AG08395 (cell line): ENCODE measurements at regions not wholly inside any gene's neighbourhood (a gene's known extent, or its start where the extent isn't known, plus 50 kb on each side); places are given as distances from the start of the nearest gene placed in this dataset.

Experiments
- DNase-seq: peaks from one replicate; pipeline ENCODE4 v3.0.0; 2012; ENCODE audit warnings: mixed read lengths, low spot score

GRCh38 chr3:127399154-127399553 lies 111.3 kb upstream of the PRR20G start:
- no peak for DNase-seq

GRCh38 chr3:127396473-127396872 lies 108.6 kb upstream of the PRR20G start:
- DNase-seq, result no peak

- no peak for DNase-seq
These were observed 108.0 kb upstream of the PRR20G start for GRCh38 chr3:127395663-127396355.

- DNase-seq, result no peak
These were observed 107.3 kb upstream of the PRR20G start for GRCh38 chr3:127394984-127395662.

GRCh38 chr3:127394031-127394430 lies 106.2 kb upstream of the PRR20G start:
- no peak for DNase-seq

GRCh38 chr3:127393131-127393820 lies 105.4 kb upstream of the PRR20G start:
- DNase-seq, result no peak

GRCh38 chr3:127392156-127392490 lies 104.3 kb upstream of the PRR20G start:
- DNase-seq, result no peak

GRCh38 chr3:127391436-127392155 lies 103.8 kb upstream of the PRR20G start:
- DNase-seq, result no peak

GRCh38 chr3:127390365-127391025 lies 102.6 kb upstream of the PRR20G start:
- no peak for DNase-seq

GRCh38 chr3:127389913-127390312 lies 102.1 kb upstream of the PRR20G start:
- DNase-seq, result no peak

GRCh38 chr3:127389420-127389819 lies 101.6 kb upstream of the PRR20G start:
- DNase-seq, result no peak

- DNase-seq, result no peak
These were observed 100.6 kb upstream of the PRR20G start for GRCh38 chr3:127388427-127388826.

- no peak for DNase-seq
These were observed 99.8 kb upstream of the PRR20G start for GRCh38 chr3:127387556-127388153.

GRCh38 chr3:127387119-127387518 lies 99.3 kb upstream of the PRR20G start:
- no peak for DNase-seq

- no peak for DNase-seq
These were observed 98.6 kb upstream of the PRR20G start for GRCh38 chr3:127386490-127386889.

GRCh38 chr3:127385540-127385870 lies 97.7 kb upstream of the PRR20G start:
- no peak for DNase-seq

- no peak for DNase-seq
These were observed 97.1 kb upstream of the PRR20G start for GRCh38 chr3:127384717-127385539.

GRCh38 chr3:127383656-127384179 lies 95.9 kb upstream of the PRR20G start:
- no peak for DNase-seq

GRCh38 chr3:127377801-127378655 lies 90.2 kb upstream of the PRR20G start:
- DNase-seq, result no peak
